Non-pigmented ciliary epithelial cell (primary cell): ENCODE measurements at regions not wholly inside any gene's neighbourhood (a gene's known extent, or its start where the extent isn't known, plus 50 kb on each side); places are given as distances from the start of the nearest gene placed in this dataset.
"Not testable (repeated sequence)": the region's sequence is repeated elsewhere in the genome, so short reads cannot be mapped to it uniquely, and the experiment has no call there.

Source experiments
- DNase-seq: peaks from one replicate; pipeline ENCODE4 v3.0.0-alpha.2; 2010; ENCODE audit warnings: low read depth

DNA sequence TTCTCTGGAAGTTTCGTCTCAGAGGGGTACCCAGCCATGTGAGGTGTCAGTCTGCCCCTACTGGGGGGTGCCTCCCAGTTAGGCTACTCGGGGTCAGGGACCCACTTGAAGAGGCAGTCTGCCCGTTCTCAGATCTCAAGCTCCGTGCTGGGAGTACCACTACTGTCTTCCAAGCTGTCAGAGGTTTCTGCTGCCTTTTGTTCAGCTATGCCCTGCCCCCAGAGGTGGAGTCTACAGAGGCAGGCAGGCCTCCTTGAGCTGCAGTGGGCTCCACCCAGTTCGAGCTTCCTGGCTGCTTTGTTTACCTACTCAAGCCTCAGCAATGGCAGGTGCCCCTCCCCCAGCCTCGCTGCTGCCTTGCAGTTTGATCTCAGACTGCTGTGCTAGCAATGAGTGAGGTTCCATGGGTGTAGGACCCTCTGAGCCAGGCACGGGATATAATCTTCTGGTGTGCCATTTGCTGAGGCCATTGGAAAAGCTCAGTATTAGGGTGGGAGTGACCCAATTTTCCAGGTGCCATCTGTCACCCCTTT, 71.0 kb upstream of the SH3GLB1 start:
- not testable (repeated sequence) for DNase-seq

- no peak for DNase-seq
These were observed 70.5 kb upstream of the SH3GLB1 start for GRCh38 chr1:86633921-86634320.

- DNase-seq: no peak
These were observed 67.5 kb upstream of the SH3GLB1 start for GRCh38 chr1:86636898-86637297.

DNA sequence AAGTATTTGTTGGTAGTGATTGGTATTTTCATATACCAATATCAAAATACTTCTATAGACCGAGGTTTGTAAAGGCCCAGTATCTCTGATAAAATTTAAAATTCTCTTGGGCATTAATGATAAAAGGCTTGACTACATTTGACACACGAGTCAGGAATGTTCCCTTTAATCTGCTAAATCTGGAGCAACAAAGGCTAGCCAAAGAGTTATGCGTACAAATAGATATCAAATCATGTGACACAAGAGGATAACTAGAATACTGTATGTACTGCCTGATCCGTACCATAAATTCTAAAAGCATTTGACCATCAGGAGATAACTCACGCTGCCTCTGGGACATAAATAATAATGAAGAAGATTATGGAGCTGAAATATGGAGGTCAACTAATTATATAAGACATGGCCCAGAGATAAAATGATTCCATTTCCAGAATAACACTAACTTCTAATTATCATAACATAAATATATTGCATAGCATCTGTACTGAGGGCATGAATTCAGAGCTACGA, 64.2 kb upstream of the SH3GLB1 start:
- DNase-seq: peak; percentile 30

- DNase-seq: no peak
These were observed 63.1 kb upstream of the SH3GLB1 start for GRCh38 chr1:86641318-86641717.

GRCh38 chr1:86644655-86645054, 59.7 kb upstream of the SH3GLB1 start:
- not testable (repeated sequence) for DNase-seq

GRCh38 chr1:86645851-86646250, 58.5 kb upstream of the SH3GLB1 start:
- no peak for DNase-seq

DNA sequence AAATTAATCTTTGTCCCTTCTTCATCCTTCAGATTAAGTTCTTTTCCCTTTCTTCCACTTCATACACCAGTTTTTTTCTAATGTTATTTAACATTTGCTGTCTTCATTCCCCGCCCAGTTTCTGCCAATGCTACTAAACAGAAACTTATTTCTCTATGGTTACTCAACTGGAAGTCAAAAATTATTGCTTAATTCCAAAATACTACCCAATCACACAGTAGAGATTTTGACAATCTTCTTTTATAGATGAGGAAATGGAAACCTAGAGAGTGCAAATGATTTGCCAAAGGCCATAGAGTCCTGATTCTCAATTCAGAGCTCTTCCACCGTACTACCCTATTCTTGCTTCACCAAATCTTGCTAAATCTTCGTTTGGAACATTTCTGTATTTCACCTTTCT, 58.1 kb upstream of the SH3GLB1 start:
- no peak for DNase-seq

GRCh38 chr1:86648255-86648654, 56.1 kb upstream of the SH3GLB1 start:
- DNase-seq: peak; percentile 43

GRCh38 chr1:86649618-86650017, 54.8 kb upstream of the SH3GLB1 start:
- DNase-seq: no peak

DNA sequence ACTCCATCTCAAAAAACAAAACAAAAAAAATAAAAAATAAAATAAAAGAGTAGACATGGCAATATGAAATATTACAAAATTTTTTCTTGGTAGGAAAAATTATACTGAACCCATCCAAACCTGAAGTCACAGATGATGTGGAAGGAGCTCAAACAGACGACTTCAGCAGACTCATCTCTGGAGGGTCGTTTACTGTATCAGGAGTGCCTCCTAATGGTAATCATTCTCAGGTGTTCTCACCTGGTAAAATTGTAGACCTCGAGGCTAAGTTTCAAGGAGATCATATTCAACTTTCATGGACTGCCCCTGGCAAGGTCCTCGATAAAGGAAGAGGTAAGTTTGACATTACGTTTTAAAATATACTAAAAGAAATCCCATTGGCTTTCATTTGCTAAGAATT, 54.3 kb upstream of the SH3GLB1 start:
- DNase-seq: no peak
